ENCODE measurements at regions not wholly inside any gene's neighbourhood (a gene's known extent, or its start where the extent isn't known, plus 50 kb on each side); places are given as distances from the start of the nearest gene placed in this dataset.

DNA sequence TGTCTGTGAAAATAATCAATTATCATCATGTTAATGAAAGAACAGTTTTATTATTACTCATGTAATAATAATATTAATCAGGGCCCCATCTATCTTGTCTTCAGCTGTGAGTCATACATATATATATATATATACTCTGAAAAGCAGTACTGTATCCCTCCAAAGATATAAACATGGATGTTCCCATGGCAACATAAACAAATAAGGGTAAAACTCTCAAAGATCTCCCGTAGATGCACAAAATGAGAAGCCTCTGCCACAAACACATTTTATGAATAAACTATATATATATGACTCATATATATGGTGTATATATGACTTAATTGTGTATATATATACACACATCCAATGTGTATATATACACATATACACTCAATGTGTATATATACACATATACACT lies 163.8 kb upstream of the ARHGEF26 start:
- no peak overlapping the region for H3K4me3 ChIP-seq
- H2AFZ ChIP-seq: no peak overlapping the region
- no peak overlapping the region for H3K4me2 ChIP-seq
- peaks cover 15% of the 10 kb centered on the region for H3K4me1 ChIP-seq (ENCODE audit: insufficient read depth)
- H3K27ac ChIP-seq: no peak overlapping the region
- DNase-seq (ENCODE audit: low spot score): no peak
- TF ChIP-seq EZH2 (IDR thresholded peaks at IDR 0.05; ENCODE audit: borderline replicate concordance): no peak
- no peaks in the 10 kb centered on the region for H3K79me2 ChIP-seq
- H3K9me3 ChIP-seq (ENCODE audit: low read depth): no peaks in the 10 kb centered on the region
- H4K20me1 ChIP-seq (ENCODE audit: insufficient read depth, poor library complexity, severe bottlenecking): no peaks in the 10 kb centered on the region
- H3K36me3 ChIP-seq (replicated peaks; ENCODE audit: insufficient read depth, low read depth): no peaks in the 10 kb centered on the region
- 83% methylated on average over 1 of the region's 1 CpG for WGBS (ENCODE audit: low lambda C conversion rate, missing lambda C conversion rate)
- H3K9me2 ChIP-seq (replicated peaks; ENCODE audit: insufficient read depth): no peaks in the 10 kb centered on the region
- H3K27me3 ChIP-seq: no peaks in the 10 kb centered on the region

DNA sequence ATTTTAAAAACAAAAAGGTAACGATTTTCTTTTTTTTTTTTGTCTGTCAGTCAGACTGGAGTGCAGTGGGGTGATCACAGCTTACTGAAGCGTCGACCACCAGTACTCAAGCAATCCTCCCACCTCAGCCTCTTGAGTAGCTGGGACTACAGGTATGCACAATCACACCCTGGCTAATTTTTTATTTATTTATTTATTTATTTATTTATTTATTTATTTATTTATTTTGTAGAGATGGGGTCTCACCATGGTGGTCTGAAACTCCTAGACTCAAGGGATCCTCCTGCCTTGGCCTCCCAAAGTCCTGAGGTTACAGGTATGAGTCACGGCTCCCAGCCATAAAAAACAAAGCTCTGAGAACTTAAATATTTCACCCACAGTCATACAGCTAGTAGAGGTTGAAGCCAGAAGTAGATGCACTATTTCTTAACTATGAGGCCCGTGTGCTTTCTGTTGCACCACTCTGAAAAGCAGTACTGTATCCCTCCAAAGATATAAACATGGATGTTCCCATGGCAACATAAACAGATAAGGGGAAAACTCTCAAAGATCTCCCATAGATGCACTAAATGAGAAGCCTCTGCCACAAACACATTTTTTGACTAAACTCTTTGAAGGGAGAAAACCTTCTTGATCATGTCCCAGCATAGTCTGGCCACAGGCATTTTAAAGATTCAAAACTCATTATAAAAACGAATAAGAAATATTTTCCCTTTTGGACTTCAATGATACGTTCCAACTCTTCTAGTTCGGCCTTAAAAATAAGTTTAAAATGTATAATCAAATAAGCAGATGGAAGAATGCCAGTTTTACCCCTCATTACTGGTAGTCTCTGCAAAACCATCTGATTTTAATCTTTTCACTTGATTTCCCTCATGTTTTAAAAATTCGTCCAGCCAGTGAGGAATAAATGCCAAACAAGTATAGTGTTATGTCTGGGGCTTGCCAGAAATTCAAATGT lies 162.3 kb upstream of the ARHGEF26 start:
- H3K27me3 ChIP-seq: no peaks in the 10 kb centered on the region
- no peaks in the 10 kb centered on the region for H3K9me3 ChIP-seq (ENCODE audit: low read depth)
- H3K27ac ChIP-seq: no peak overlapping the region
- H3K4me3 ChIP-seq: no peak overlapping the region
- H3K79me2 ChIP-seq: no peaks in the 10 kb centered on the region
- peaks cover 15% of the 10 kb centered on the region for H3K4me1 ChIP-seq (ENCODE audit: insufficient read depth)
- H2AFZ ChIP-seq: no peak overlapping the region
- H3K36me3 ChIP-seq (replicated peaks; ENCODE audit: insufficient read depth, low read depth): no peaks in the 10 kb centered on the region
- TF ChIP-seq EZH2phosphoT487 (IDR thresholded peaks at IDR 0.05; ENCODE audit: low read depth, severe bottlenecking, unreplicated experiment) (no peak), EZH2 (IDR thresholded peaks at IDR 0.05; ENCODE audit: borderline replicate concordance) (no peak)
- TF ChIP-seq, protein P1, sequence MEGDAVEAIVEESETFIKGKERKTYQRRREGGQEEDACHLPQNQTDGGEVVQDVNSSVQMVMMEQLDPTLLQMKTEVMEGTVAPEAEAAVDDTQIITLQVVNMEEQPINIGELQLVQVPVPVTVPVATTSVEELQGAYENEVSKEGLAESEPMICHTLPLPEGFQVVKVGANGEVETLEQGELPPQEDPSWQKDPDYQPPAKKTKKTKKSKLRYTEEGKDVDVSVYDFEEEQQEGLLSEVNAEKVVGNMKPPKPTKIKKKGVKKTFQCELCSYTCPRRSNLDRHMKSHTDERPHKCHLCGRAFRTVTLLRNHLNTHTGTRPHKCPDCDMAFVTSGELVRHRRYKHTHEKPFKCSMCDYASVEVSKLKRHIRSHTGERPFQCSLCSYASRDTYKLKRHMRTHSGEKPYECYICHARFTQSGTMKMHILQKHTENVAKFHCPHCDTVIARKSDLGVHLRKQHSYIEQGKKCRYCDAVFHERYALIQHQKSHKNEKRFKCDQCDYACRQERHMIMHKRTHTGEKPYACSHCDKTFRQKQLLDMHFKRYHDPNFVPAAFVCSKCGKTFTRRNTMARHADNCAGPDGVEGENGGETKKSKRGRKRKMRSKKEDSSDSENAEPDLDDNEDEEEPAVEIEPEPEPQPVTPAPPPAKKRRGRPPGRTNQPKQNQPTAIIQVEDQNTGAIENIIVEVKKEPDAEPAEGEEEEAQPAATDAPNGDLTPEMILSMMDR (IDR thresholded peaks at IDR 0.05; ENCODE audit: poor library complexity): no peak
- 79% methylated on average over 9 of the region's 9 CpGs for WGBS (ENCODE audit: low lambda C conversion rate, missing lambda C conversion rate)
- no peak overlapping the region for H3K4me2 ChIP-seq
- DNase-seq (ENCODE audit: low spot score): peak; percentile 42
- H3K9me2 ChIP-seq (replicated peaks; ENCODE audit: insufficient read depth): no peaks in the 10 kb centered on the region
- no peaks in the 10 kb centered on the region for H4K20me1 ChIP-seq (ENCODE audit: insufficient read depth, poor library complexity, severe bottlenecking)

DNA sequence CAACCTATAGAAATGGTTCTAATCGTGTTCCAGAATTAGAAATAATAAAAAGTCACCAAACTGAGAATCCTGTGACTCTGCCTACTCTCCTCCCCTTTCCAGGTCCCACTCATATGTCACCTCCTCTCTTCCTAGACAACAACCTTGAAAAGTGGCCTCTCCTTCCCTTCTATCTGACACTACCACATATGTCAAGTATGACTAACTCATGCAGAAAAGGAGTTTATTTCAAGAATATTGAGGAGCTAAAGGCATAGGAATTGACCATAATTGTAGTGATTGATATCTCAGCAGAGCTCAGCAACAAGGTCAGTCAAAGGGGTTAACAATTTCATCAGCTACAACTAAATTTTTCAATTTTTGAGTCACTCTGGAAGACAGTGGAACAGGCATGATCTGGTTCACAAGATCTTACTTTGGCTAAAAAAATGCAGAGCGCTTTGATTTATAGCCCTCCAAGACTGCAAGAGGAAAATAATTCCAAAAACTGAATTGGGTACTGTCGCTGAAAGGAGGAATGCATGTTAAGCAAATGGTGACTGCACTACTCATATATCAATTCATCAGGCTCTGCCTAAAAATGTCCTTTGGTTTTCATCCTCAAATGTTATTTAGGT lies 160.6 kb upstream of the ARHGEF26 start:
- 85% methylated on average over 3 of the region's 3 CpGs for WGBS (ENCODE audit: low lambda C conversion rate, missing lambda C conversion rate)
- no peaks in the 10 kb centered on the region for H3K9me2 ChIP-seq (replicated peaks; ENCODE audit: insufficient read depth)
- no peak overlapping the region for H3K4me3 ChIP-seq
- H3K9me3 ChIP-seq (ENCODE audit: low read depth): no peaks in the 10 kb centered on the region
- H3K4me2 ChIP-seq: no peak overlapping the region
- no peaks in the 10 kb centered on the region for H3K36me3 ChIP-seq (replicated peaks; ENCODE audit: insufficient read depth, low read depth)
- H3K4me1 ChIP-seq (ENCODE audit: insufficient read depth): peaks cover 15% of the 10 kb centered on the region
- no peak overlapping the region for H3K27ac ChIP-seq
- no peak for DNase-seq (ENCODE audit: low spot score)
- no peaks in the 10 kb centered on the region for H3K79me2 ChIP-seq
- H2AFZ ChIP-seq: no peak overlapping the region
- TF ChIP-seq EZH2 (IDR thresholded peaks at IDR 0.05; ENCODE audit: borderline replicate concordance) (no peak), EZH2phosphoT487 (IDR thresholded peaks at IDR 0.05; ENCODE audit: low read depth, severe bottlenecking, unreplicated experiment) (no peak)
- TF ChIP-seq, protein P1 (IDR thresholded peaks at IDR 0.05; ENCODE audit: poor library complexity): no peak
- no peaks in the 10 kb centered on the region for H4K20me1 ChIP-seq (ENCODE audit: insufficient read depth, poor library complexity, severe bottlenecking)
- H3K27me3 ChIP-seq: no peaks in the 10 kb centered on the region

DNA sequence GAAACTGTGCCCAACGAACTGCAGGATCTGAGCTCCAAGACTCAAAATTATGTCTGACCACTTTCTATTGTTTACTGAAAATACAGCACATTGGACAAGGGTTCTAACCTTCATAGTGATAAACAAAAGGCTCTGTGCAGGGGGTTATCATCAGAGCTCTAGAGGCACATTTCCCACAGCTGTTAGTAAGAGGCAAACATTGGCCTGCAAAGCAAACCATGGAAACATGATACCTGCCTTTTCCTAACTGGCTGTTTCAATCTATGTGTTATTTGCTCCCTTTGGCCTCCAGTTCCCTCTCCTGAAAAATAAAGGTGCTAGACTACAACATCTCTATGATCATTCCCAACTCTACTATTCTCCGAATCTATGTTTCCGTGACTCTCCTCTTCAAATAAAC lies 159.7 kb upstream of the ARHGEF26 start:
- TF ChIP-seq EZH2phosphoT487 (IDR thresholded peaks at IDR 0.05; ENCODE audit: low read depth, severe bottlenecking, unreplicated experiment): no peak
- TF ChIP-seq, protein P1 (IDR thresholded peaks at IDR 0.05; ENCODE audit: poor library complexity): no peak
- TF ChIP-seq EZH2 (IDR thresholded peaks at IDR 0.05; ENCODE audit: borderline replicate concordance): no peak
- peak overlapping the region; percentile 1 for H3K4me2 ChIP-seq
- no peak for DNase-seq (ENCODE audit: low spot score)
- H2AFZ ChIP-seq: peak overlapping the region; percentile 33
- no peaks in the 10 kb centered on the region for H3K36me3 ChIP-seq (replicated peaks; ENCODE audit: insufficient read depth, low read depth)
- no peaks in the 10 kb centered on the region for H3K9me2 ChIP-seq (replicated peaks; ENCODE audit: insufficient read depth)
- H3K27ac ChIP-seq: peak overlapping the region; percentile 26
- no peaks in the 10 kb centered on the region for H3K27me3 ChIP-seq
- H4K20me1 ChIP-seq (ENCODE audit: insufficient read depth, poor library complexity, severe bottlenecking): no peaks in the 10 kb centered on the region
- H3K4me3 ChIP-seq: no peak overlapping the region
- no peaks in the 10 kb centered on the region for H3K79me2 ChIP-seq
- H3K9me3 ChIP-seq (ENCODE audit: low read depth): no peaks in the 10 kb centered on the region
- peaks cover 15% of the 10 kb centered on the region for H3K4me1 ChIP-seq (ENCODE audit: insufficient read depth)
- WGBS (ENCODE audit: low lambda C conversion rate, missing lambda C conversion rate): 51% methylated on average over 3 of the region's 3 CpGs
